DMS53 treated with DMSO at 0.1 percent for 48 hours (cell line): ENCODE measurements at regions not wholly inside any gene's neighbourhood (a gene's known extent, or its start where the extent isn't known, plus 50 kb on each side); places are given as distances from the start of the nearest gene placed in this dataset.

Source experiments
- DNase-seq: peaks from one replicate; lab custom pipeline; 2025; ENCODE audit not compliant: unreplicated experiment; lab: John Stamatoyannopoulos, UW

GRCh38 chr5:129821477-129822131 is 73.7 kb downstream of the MINAR2 start:
- no peak for DNase-seq

GRCh38 chr5:129830288-129830687 is 74.0 kb upstream of the CHSY3 start:
- DNase-seq = no peak

- DNase-seq = no peak
Observed at GRCh38 chr5:129836321-129836720, 67.9 kb upstream of the CHSY3 start.

GRCh38 chr5:129844764-129845163 is 59.5 kb upstream of the CHSY3 start:
- DNase-seq = no peak

- DNase-seq = peak; percentile 58
Observed at GRCh38 chr5:129852747-129853352, 51.4 kb upstream of the CHSY3 start.

- no peak for DNase-seq
Observed at GRCh38 chr5:129853588-129853987, 50.7 kb upstream of the CHSY3 start.
